Neural cell (in vitro differentiated cells): ENCODE measurements at regions not wholly inside any gene's neighbourhood (a gene's known extent, or its start where the extent isn't known, plus 50 kb on each side); places are given as distances from the start of the nearest gene placed in this dataset.

Source experiments
- H2AFZ ChIP-seq: fragments of 200-600, 300-800 bp; sonication (generic), shearing (Covaris generic); 2 replicates; pipeline ENCODE4 v1.6.0; 2014; ENCODE audit warnings: low read depth, mild to moderate bottlenecking, antibody characterized with exemption, low read length, moderate library complexity
- H3F3A ChIP-seq: fragments of 200-600 bp; shearing (Covaris generic); 2 replicates; pipeline ENCODE4 v1.6.1; 2016; ENCODE audit warnings: mild to moderate bottlenecking, moderate library complexity, mixed read lengths, antibody characterized with exemption, low read length; ENCODE audit not compliant: insufficient read depth, poor library complexity, severe bottlenecking
- H3K27ac ChIP-seq: fragments of 200-600, 300-800 bp; sonication (generic), shearing (Covaris generic); 2 replicates; pipeline ENCODE4 v1.5.1; 2014; ENCODE audit warnings: mild to moderate bottlenecking, low read length, moderate library complexity
- H3K27me3 ChIP-seq: fragments of 300-800, 200-600 bp; sonication (generic), shearing (Covaris generic); 2 replicates; pipeline ENCODE4 v1.6.0; 2014; ENCODE audit warnings: mild to moderate bottlenecking, low read depth, low read length, moderate library complexity; ENCODE audit not compliant: insufficient read depth
- H3K36me3 ChIP-seq: fragments of 300-800, 200-600 bp; sonication (generic), shearing (Covaris generic); 2 replicates; pipeline ENCODE4 v1.5.1; 2014; ENCODE audit warnings: mild to moderate bottlenecking, antibody characterized with exemption, low read length, moderate library complexity; ENCODE audit not compliant: insufficient read depth
- H3K4me2 ChIP-seq: fragments of 300-800, 200-600 bp; sonication (generic), shearing (Covaris generic); 2 replicates; pipeline ENCODE4 v1.6.0; 2014; ENCODE audit warnings: mild to moderate bottlenecking, low read length
- H3K4me3 ChIP-seq: fragments of 300-800, 200-600 bp; sonication (generic), shearing (Covaris generic); 2 replicates; pipeline ENCODE4 v1.5.1; 2014; ENCODE audit warnings: mild to moderate bottlenecking, low read length, moderate library complexity
- H3K79me2 ChIP-seq: fragments of 200-600 bp; shearing (Covaris generic); replicated peaks from 2 replicates; pipeline ENCODE4 v1.6.0; 2014; ENCODE audit warnings: mild to moderate bottlenecking, low read length, moderate library complexity; ENCODE audit not compliant: insufficient read depth
- H3K9ac ChIP-seq: fragments of 300-800, 200-600 bp; sonication (generic), shearing (Covaris generic); 2 replicates; pipeline ENCODE4 v1.6.1; 2016; ENCODE audit warnings: mild to moderate bottlenecking, low read length, mixed read lengths
- H3K9me2 ChIP-seq: fragments of 200-600 bp; shearing (Covaris generic); 2 replicates; pipeline ENCODE4 v1.6.1; 2016; ENCODE audit warnings: mild to moderate bottlenecking, low read length, mixed read lengths; ENCODE audit not compliant: insufficient read depth
- H3K9me3 ChIP-seq: fragments of 200-600, 300-800 bp; sonication (generic), shearing (Covaris generic); 2 replicates; pipeline ENCODE4 v1.6.1; 2016; ENCODE audit warnings: mild to moderate bottlenecking, mixed run types, low read length, moderate library complexity, mixed read lengths
- H4K20me1 ChIP-seq: fragments of 200-600 bp; shearing (Covaris generic); 2 replicates; pipeline ENCODE4 v1.6.1; 2016; ENCODE audit warnings: mild to moderate bottlenecking, mixed run types; ENCODE audit not compliant: insufficient read depth
- EP300 ChIP-seq: fragments of 450-650 bp; conservative IDR thresholded peaks from 2 replicates; pipeline ENCODE4 v1.6.1; 2014; ENCODE audit warnings: antibody characterized with exemption, mild to moderate bottlenecking, moderate library complexity; ENCODE audit not compliant: poor library complexity, severe bottlenecking
- EZH2 ChIP-seq: fragments of 200-600, 300-800 bp; shearing (Covaris generic), sonication (generic); IDR thresholded peaks from 2 replicates; pipeline ENCODE4 v1.6.1; 2014; ENCODE audit warnings: antibody characterized with exemption, low read length, borderline replicate concordance, mild to moderate bottlenecking; ENCODE audit not compliant: insufficient read depth, poor library complexity, severe bottlenecking
- MXI1 ChIP-seq: fragments of 450-650 bp; conservative IDR thresholded peaks from 2 replicates; pipeline ENCODE4 v1.6.1; 2014; ENCODE audit warnings: antibody characterized with exemption, mild to moderate bottlenecking; ENCODE audit not compliant: poor library complexity, severe bottlenecking
- POLR2AphosphoS5 ChIP-seq: IDR thresholded peaks from 2 replicates; pipeline ENCODE4 v1.6.1; 2012
- RAD21 ChIP-seq: fragments of 450-650 bp; conservative IDR thresholded peaks from 2 replicates; pipeline ENCODE4 v1.6.1; 2014; ENCODE audit warnings: antibody characterized with exemption, mild to moderate bottlenecking, moderate library complexity
- REST ChIP-seq: IDR thresholded peaks from 2 replicates; pipeline ENCODE4 v1.6.1; 2012; ENCODE audit warnings: borderline replicate concordance
- SMC3 ChIP-seq: fragments of 450-650 bp; conservative IDR thresholded peaks from 2 replicates; pipeline ENCODE4 v1.6.1; 2014; ENCODE audit warnings: antibody characterized with exemption, mild to moderate bottlenecking, moderate library complexity; ENCODE audit not compliant: poor library complexity
- TAF1 ChIP-seq: IDR thresholded peaks from 2 replicates; pipeline ENCODE4 v1.6.1; 2012; ENCODE audit warnings: low read depth
- TF ChIP-seq, protein P1 (sequence below): fragments of 450-650 bp; IDR thresholded peaks from 2 replicates; pipeline ENCODE4 v1.5.1; 2014; ENCODE audit warnings: antibody characterized with exemption, mild to moderate bottlenecking, moderate library complexity; ENCODE audit not compliant: poor library complexity, severe bottlenecking

- no peak overlapping the region for H2AFZ ChIP-seq
- no peak overlapping the region for H3K27ac ChIP-seq
- H3K9ac ChIP-seq = no peak overlapping the region
- no peak for TF ChIP-seq REST
- no peak for TF ChIP-seq POLR2AphosphoS5
- TF ChIP-seq, protein P1, sequence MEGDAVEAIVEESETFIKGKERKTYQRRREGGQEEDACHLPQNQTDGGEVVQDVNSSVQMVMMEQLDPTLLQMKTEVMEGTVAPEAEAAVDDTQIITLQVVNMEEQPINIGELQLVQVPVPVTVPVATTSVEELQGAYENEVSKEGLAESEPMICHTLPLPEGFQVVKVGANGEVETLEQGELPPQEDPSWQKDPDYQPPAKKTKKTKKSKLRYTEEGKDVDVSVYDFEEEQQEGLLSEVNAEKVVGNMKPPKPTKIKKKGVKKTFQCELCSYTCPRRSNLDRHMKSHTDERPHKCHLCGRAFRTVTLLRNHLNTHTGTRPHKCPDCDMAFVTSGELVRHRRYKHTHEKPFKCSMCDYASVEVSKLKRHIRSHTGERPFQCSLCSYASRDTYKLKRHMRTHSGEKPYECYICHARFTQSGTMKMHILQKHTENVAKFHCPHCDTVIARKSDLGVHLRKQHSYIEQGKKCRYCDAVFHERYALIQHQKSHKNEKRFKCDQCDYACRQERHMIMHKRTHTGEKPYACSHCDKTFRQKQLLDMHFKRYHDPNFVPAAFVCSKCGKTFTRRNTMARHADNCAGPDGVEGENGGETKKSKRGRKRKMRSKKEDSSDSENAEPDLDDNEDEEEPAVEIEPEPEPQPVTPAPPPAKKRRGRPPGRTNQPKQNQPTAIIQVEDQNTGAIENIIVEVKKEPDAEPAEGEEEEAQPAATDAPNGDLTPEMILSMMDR = no peak
- TF ChIP-seq TAF1 = no peak
- no peak for TF ChIP-seq EP300
- TF ChIP-seq EZH2 = no peak
- no peak for TF ChIP-seq RAD21
- no peak for TF ChIP-seq SMC3
- no peak for TF ChIP-seq MXI1
- no peaks in the 10 kb centered on the region for H4K20me1 ChIP-seq
- no peaks in the 10 kb centered on the region for H3K27me3 ChIP-seq
- H3K9me2 ChIP-seq = no peaks in the 10 kb centered on the region
- H3K36me3 ChIP-seq = no peaks in the 10 kb centered on the region
- H3K79me2 ChIP-seq = no peaks in the 10 kb centered on the region
- H3K4me3 ChIP-seq = no peak overlapping the region
- H3K4me2 ChIP-seq = no peak overlapping the region
- H3F3A ChIP-seq = no peaks in the 10 kb centered on the region
- H3K9me3 ChIP-seq = peaks cover 4% of the 10 kb centered on the region
Measured at GRCh38 chr14:55764784-55765183, 184.8 kb downstream of the KTN1 start.

GRCh38 chr14:55766071-55766470, 186.1 kb downstream of the KTN1 start:
- Histone ChIP-seq H2AFZ (no peak overlapping the region), H3F3A (no peaks in the 10 kb centered on the region), H3K27ac (no peak overlapping the region), H3K36me3 (no peaks in the 10 kb centered on the region), H4K20me1 (no peaks in the 10 kb centered on the region), H3K79me2 (no peaks in the 10 kb centered on the region), H3K9ac (no peak overlapping the region), H3K9me2 (no peaks in the 10 kb centered on the region), H3K4me3 (no peak overlapping the region), H3K27me3 (no peaks in the 10 kb centered on the region), H3K4me2 (no peak overlapping the region), H3K9me3 (peaks cover 4% of the 10 kb centered on the region)
- no peak for TF ChIP-seq POLR2AphosphoS5
- TF ChIP-seq REST = no peak
- no peak for TF ChIP-seq EP300
- no peak for TF ChIP-seq RAD21
- no peak for TF ChIP-seq TAF1
- no peak for TF ChIP-seq MXI1
- TF ChIP-seq, protein P1 = no peak
- TF ChIP-seq SMC3 = no peak
- no peak for TF ChIP-seq EZH2
